ENCODE measurements at regions not wholly inside any gene's neighbourhood (a gene's known extent, or its start where the extent isn't known, plus 50 kb on each side); places are given as distances from the start of the nearest gene placed in this dataset.
"Not testable (repeated sequence)": the region's sequence is repeated elsewhere in the genome, so short reads cannot be mapped to it uniquely, and the experiment has no call there.

DNA sequence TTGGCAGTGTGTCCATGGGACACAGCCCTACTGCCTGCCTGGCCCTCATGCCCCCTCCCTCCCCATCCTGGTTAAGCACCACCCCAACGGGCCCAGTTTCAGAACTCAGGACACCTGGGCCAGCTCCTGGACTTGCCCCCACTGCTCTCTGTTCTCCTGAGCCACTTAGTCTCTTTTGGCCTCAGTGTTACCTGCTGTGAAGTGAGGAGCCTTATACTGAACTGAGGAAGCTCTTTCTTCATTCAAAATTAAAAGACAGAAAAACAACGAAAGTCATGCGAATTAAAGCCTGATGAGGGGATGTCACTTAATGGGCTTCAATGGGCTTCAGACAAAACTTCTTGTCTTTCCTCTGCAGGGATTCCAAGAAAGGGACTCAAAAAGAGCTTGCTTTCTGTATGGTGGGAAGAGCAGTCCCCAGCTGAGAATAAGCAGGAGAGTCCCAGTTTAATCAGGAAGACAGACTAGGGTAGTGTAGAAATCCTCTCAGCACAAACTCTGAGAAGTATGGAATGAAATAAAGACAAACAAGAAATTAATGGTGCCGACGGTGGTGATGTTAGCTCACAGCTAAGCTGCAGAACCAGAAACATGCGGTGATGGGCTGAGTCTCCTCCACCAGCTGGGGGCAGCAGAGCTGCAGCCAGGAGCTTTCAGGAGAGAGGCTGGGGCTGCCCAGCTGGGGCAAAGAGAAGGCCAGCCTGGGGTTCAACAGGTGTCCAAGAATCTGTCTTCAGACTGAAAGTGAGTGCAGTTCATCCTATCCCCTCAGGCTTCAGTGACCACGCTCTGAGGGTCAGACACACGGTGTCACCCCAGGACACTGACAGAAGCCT is 101.0 kb downstream of the GGTLC2 start:
- peak; percentile 85 for DNase-seq

DNA sequence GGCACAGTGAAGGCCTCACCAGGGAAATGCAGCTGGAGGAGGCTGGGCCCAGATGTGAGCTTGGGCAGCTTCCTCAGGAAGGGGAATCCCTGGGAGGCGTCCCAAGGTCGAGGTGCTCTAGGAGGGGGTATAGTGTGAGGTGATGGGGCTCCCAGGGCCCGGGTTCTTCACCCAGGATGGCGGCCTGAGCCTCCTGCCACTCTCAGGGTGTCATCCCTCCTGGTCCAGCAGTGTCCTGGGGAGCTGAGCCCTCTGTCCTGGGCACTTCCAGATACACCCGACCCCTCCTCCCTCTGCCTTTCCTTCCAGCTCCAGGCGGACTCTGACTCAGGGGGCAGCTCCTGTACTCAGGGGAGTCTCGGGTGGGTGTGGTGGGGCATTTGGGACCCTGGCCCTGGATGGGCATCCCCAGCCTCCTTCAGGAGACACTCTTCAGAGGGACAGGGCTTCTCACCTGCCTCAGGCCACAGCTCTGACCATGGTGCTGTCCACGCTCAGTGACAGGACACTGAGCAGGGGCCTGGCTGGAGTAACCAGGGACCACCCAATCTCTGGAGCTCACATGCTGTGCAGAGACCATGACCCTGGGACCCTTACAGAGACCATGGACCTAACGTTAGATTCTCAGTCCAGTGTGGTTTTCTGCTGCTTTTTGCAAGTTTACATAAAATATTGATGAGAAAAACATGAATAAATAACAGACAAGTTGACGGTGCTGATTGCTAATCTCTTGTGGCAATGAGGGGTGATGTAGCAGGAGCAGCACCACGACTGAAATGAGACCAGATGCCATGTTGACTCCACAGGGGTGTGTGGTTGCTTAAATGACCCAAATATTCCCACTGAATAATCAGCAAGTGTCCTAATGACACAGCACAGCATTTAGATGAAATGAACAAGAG is 101.9 kb downstream of the GGTLC2 start:
- no peak for DNase-seq

DNA sequence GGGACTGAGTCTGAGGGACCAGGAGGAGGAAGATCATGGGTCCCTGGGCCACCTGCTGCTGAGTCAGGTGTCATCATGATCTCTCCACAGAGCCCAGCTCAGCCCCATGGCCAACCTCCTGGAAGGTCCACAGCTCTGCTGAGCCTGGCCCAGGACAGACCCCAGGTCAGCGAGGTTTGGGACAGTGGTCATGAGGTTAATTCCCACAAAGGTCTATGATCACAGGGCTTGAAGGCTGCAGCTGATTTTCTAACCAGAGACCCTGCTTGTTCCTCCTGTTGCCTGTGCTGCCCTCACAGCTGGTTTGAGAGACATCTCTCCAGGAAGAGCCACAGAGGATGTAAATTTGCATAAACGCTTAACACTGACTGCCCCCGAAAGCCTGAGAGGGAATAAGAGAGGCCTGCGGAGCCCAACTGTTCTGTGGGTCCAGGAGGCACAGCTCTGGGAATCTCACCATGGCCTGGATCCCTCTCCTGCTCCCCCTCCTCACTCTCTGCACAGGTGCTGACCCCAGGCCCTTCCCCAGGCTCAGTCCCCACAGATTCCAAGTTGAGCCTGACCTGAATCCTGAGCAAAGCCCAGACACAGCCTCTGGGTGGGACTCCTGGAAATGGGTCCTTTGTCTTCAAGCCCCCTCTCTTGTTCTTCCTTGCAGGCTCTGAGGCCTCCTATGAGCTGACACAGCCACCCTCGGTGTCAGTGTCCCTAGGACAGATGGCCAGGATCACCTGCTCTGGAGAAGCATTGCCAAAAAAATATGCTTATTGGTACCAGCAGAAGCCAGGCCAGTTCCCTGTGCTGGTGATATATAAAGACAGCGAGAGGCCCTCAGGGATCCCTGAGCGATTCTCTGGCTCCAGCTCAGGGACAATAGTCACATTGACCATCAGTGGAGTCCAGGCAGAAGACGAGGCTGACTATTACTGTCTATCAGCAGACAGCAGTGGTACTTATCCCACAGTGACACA is 102.8 kb downstream of the GGTLC2 start:
- DNase-seq: no peak

DNA sequence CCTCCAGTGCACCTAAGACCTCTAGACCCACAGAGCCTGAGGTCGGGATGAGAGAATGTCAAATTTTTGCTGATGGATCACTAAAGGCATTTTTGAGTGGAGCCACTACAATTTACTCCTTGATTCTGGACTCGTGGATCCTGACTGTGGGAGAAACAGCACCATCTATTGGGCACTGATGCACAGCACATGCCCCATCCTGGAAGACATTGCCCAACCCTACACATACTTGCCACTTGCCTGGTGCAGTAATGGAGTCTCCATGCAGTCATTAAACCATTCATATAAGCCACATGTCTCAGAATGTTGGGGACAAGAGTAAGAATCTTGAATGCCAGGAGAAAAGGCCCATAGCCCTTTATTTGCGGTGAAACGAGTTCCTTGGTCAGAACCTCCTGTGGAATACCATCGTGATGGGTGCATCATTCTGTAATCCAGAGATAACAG is 103.9 kb downstream of the GGTLC2 start:
- DNase-seq: peak; percentile 84

DNA sequence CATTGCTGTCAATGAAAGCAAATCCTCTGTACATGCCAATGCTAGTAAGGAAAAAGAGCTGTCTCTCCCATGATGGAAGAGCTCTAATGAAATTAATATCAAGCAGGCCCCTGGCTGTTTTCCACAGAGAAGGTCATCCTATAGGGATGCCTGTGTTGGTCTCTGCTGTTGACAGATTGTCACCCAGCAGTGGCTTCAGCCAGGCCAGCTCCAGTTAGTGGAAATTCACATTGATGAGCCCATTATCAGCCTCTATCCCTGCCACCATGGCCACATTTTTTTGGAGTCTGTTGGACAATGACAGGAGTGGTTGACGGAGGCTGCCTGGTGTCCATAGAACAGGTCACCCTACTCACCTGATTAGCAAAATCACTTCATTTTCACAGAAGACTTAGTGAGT is 104.3 kb downstream of the GGTLC2 start:
- DNase-seq: no peak

DNA sequence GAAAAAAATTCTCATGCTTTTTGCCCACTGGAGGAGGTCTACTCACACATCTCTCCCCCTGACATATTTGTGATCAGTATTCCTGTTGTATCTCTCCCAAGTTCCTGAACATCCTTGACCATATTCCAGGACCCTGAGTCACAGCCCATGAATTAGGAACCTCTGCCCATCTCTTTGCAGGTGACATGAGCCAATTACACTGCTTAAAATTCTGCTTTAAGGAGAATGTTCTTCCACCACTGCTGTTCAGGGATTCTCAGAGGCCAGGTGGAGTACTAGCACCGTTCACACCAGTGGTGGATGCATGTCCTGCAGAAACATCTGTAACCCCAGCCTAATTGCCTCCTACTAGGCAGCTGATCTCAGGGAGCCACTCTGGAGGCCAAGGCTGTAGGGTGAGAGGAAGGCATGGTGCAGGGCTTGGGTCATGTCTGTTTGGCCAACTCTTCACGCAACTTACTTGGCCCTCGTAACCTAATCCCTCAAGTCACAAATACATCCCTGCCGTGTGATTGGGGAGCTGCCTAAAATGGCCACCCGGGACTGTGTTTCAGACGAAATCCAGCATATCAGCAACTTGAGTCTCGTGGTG is 104.8 kb downstream of the GGTLC2 start:
- DNase-seq: peak; percentile 67

DNA sequence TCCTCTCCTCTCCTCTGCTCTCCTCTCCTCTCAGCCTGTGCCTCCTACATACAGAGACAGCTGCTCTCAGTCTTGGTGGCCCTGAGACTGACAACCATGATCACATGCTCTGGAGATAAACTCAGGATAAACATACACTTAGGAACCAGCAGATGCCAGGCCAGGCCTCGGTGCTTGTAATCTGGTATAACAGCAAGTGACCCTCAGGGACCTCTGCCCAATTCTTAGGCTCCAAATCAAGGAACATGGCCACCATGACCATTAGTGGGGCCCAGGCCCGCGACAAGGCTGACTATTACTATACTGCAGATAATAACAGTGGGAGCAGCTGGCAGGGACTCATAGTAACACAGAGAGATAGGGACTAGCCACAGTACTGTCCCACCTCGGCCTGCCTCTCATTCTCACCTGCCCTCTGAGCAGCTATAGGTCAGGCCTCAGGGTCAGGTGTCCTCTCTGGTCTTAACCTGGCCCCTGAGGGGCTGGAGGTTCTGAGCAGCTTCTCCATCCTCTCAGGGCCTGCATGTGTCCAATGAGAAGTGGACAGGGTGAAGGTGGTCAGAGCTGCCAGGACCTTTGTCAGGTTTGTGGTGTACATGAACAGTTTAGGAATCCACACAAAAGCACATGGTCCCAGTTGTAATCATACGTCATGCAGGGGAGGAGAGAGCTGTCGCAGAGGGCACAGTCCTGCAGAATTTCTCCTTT is 106.1 kb downstream of the GGTLC2 start:
- DNase-seq: no peak

DNA sequence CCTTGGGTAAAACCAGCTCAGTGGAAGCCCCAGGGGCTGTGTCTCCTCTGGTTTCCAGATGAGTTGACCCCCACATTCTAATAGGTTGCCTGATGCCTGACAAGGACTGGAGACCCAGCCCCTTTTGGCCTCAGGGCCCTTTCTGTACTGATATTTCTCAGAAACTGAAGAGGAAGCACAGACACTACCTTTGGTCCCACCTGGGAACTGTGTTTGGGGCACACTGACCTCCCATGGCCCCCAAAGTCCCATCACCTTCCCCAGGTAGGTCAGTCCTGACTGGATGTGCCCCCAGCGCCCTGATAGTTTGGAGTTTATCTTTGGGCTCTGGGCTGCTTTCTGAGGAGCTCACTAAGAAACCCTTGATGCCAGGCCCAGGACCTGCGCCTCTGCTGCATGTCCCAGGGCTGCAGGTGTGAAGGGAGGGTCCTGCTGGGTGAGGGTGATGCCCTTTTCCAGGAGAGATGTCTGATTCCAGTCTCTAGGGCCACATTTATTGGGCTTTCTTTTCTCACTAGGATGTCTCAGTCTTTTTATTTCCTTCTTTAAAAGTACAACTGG is 106.7 kb downstream of the GGTLC2 start:
- no peak for DNase-seq

DNA sequence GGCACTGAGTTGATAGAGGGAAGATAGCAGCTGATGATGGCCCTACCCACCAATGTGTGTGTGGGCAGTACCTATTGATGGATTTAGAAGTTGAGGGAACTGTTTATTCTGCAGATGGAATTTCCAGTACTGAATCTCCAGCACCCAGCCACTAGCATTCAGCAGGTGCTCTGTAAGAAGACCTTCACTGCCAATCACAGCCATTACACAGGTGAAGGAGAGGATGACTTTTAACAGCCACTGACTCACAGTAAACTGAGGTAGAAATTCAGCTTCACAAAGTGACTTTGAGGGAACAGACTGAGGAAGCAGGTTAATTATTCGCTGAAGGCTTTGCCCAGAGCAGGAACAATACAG is 107.8 kb downstream of the GGTLC2 start:
- DNase-seq: no peak

DNA sequence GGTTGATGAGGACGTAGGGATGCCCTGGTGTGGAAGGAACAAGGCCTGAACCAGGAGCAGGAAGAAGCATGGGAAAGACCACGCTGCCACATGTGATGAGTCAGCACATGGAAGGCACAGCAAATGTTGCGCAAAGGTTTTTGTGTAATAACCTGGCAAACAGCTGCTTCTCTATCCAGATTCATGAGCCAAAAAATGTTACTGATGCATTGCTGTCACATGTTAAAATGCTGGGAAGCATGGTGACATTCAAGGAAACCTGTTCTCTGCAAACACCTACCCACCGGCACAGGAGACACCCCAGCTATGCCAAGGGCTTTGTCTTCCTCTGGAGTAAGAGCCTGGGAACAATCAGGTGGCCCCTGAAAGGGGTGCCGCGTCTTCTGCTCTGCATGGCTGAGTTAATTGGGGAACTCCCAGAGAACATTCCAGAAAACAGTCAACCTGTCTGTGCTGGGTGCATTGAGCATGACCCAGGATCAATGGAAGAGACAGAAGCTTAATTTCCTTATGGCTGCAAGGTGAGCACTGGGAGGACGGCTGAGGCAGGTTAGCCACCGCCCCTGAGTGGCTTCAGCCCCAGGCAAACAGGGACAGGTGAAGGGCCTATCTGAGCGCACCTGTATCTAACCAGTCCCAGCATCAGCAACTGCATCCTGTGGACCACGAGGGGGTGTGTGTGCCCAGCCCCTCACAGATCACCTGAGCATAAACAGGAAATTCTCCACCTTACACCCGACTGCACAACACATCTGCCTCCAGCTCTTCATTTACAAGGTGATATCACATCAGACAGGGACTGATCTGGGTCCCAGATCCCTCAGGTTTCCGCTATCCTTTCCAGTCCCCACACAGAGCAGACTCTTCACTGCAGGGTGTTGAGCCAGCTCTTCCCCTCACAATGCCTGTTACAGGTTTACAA is 108.4 kb downstream of the GGTLC2 start:
- DNase-seq: peak; percentile 65

DNA sequence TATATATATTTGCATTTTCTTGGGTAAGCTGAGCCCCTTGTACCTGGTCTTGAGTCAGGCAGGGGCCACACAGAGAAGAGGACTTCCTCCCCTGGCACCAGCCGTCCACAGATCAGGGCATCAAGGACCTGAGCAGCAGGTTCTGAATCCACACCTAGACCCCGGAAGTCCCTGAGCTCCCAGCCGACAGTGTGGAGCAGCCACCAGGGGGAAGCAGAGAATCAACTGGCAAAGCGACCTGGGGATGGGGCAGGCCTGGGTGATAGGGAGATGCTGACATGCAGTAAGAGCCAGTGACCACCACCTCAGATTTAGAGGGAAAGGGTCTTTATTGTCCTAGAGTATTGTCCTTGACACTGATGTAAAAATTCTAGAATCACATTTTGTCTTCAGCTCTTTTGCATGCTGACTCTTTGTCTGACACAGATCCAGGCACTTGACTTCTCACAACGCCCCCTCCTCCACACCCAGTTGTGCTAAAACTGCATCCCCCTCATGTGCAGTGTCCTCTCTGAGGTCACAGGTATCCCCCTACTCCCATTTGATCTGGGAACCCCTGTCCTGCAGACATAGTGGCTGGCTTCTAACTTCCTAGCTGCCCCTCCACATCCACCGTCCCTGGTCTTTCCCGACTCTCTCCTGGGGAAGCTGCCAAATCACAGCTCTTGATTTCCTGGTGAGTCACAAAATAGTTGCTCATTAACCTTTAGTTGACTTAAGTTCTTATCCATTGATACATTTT is 109.3 kb downstream of the GGTLC2 start:
- peak; percentile 87 for DNase-seq

DNA sequence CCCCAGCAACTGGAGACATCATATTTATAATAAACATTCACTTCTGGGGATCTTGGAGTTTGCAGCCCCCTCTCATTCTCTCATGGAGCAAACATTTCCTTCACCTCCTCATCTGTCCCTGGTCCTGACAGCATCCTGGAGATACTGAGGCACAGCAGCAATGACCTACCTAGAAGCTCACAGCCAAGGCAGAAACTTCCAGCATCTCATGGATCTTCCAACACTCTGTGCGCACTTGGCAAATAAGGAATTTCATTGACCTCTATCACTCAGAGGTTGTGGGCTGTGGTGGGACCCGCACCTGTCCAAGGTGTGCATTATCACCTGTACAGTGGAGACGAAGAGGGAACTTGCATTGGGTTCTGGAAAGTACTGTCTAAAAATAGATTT is 109.8 kb downstream of the GGTLC2 start:
- no peak for DNase-seq

DNA sequence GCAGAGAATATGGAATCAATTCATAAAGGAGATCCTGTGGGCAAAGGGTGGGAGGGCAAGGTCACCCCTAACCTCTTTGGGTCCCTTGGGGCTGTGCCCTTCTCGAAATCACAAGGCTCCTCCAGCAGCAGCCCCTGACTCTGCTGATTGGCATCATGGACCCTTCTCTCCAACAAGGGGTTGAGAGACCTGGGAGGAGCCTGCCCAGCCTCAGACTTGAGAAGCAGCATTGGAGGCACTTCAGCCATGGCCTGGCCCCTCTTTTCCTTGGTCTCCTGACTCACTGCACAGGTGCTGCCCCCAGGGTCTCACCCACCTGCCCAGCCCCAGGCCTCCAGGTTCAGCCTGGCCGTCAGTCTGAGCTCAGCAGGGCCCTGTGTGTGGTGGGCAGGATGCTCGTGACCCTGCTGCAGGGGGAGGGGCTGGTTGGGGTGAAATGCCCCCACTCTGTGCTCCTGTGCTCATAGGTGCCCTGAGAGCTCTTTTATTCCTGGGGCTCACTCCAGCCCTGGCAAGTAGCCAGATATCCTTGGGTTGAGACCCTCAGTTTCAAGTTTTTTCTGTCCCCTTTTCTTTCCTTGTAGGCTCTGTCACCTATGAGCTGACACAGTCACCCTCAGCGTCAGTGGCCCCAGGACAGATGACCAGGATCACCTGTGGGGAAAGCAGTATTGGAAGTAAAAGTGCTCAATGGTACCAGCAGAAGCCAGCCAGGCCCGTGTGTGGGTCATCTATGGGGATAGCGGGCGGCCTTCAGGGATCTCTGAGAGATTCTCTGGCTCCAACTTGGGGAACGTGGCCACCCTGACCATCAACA is 110.8 kb downstream of the GGTLC2 start:
- no peak for DNase-seq

DNA sequence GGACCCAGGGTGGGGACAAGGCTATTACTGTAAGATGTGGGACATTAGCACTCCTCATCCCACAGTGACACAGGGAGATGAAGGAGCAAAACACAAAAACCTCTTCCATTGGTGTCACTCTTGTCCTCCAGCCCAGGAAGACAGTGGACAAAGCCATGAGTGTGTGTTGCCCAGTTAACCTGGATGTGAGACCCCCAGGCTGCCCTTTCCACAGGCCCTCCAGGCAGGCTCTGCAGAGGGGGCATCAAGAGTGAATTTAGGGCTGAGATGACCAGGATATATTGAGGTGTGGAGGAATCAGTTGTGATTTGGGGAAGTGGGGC is 111.3 kb downstream of the GGTLC2 start:
- DNase-seq: no peak

DNA sequence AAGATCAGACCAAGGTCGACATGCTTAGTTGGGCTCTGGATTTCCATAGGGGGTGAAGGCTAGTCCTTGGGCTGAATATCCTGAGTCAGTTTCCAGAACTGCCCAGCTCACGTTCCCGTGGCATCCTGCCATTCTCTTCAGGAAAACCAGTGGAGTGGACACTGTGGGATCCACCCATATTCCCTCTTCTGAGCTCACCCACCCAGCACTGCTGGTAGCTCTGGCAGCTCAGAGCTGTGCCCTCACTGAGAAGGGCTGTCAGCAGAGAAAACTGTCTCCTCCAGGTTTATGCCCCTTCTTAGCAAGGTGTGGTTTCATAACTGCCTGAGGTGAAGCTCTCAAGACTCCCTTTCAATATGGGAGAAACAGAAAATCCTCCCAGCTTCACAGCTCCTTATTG is 111.7 kb downstream of the GGTLC2 start:
- no peak for DNase-seq

DNA sequence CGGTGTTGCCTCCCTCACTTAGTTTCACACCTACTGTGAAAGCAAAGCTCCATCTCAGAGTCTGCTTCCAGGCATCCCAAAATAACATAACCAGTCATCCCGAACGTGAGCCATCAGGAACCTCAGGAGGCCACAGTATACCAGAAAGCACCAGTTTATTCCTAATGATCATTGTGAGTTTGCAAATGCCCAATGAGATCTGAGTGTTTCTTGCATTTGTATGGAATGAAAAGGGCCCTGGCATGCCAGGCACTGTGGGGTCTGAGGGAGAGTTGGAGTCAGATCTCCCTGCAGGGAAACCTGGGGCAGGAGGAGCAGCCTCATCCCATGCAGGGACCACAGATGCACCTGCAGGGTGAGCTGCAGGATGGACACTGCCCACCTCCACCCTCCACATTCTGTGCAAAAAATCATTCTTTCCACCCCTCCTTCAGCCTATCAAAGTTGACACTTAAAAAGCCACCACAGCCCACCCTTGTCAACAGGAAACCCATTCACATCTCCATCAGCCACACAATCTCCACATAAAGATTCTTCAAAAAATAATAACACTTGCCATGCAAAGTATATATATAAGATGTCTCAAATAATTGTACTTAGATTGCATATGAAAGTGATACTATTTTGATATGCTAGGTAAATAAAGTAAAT is 112.3 kb downstream of the GGTLC2 start:
- DNase-seq: not testable (repeated sequence)

DNA sequence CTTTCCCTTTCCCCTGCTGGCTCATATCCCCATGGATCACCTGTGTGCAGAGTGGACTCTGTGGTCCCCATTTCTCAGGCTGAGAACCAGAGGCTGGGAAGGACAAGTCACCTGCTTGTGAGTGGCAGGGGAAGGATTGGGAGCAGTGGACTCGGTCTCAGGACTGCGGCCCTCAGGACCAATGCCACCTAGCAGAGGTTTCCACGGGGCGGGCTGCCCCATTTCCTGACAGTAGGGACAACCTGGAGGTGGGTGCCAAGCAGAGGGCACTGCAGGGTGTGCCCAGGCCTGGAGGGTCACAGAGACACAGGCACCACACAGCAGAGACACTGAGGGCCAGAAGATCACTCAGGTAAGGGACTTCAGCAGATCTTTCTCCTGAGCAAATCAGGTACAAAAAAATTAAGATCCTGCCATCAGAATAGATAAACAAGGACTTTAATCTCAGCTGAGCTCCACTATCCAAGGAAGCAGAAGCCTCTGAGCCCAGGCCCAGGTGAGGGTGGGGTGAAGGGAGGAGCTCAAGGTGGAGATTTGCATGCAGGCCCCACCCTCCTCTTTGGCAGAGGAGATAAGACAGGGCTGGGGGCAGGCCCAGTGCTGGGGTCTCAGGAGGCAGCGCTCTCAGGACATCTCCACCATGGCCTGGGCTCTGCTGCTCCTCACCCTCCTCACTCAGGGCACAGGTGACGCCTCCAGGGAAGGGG is 113.8 kb downstream of the GGTLC2 start:
- DNase-seq: not testable (repeated sequence)

DNA sequence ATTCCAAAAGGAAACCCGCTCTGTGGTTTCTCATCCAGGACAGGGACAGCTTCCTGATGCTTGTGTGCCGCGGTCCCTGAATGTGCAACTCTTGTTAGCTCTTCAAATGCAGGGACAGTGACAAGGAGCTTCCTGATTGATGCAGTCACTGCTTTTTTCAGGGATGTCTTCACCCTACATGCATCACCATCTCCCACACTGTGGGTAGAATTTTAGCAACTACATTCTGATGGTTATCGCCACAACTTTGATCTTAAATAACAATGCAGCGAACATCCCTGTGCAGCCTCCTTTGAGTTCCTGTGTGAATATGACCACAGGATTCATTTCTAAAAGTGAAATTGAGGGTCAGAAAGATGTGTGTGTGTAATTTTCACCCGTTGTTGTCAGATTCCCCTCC is 115.0 kb downstream of the GGTLC2 start:
- DNase-seq: no peak
